ENCODE measurements at regions not wholly inside any gene's neighbourhood (a gene's known extent, or its start where the extent isn't known, plus 50 kb on each side); places are given as distances from the start of the nearest gene placed in this dataset.
"Not testable (repeated sequence)": the region's sequence is repeated elsewhere in the genome, so short reads cannot be mapped to it uniquely, and the experiment has no call there.

GRCh38 chr4:97132435-97132834 is 1010.8 kb downstream of the STPG2 start:
- Histone ChIP-seq H3K18ac (ENCODE audit: low read length) (no peak overlapping the region), H2AK5ac (ENCODE audit: low read length) (no peak overlapping the region), H3K79me2 (ENCODE audit: control insufficient read depth, insufficient read depth, low read length) (no peaks in the 10 kb centered on the region), H2BK5ac (ENCODE audit: low read length) (no peak overlapping the region), H2BK120ac (ENCODE audit: low read depth, low read length) (no peak overlapping the region), H3K36me3 (ENCODE audit: control insufficient read depth, insufficient read depth, low read length) (no peaks in the 10 kb centered on the region), H4K8ac (ENCODE audit: low read depth, low read length) (no peak overlapping the region), H3K4me1 (ENCODE audit: control insufficient read depth, low read depth, low read length) (no peaks in the 10 kb centered on the region), H3K27me3 (ENCODE audit: insufficient read depth, low read length, poor library complexity) (no peaks in the 10 kb centered on the region), H3K4me3 (ENCODE audit: low read length) (no peak overlapping the region), H4K5ac (ENCODE audit: low read length) (no peak overlapping the region), H3K4me2 (ENCODE audit: low read length) (no peak overlapping the region), H3K23ac (ENCODE audit: low read length) (no peak overlapping the region), H3K4ac (ENCODE audit: low read depth, low read length) (no peak overlapping the region), H2BK15ac (replicated peaks; ENCODE audit: low read depth) (no peak overlapping the region), H3K56ac (ENCODE audit: low read length) (no peak overlapping the region), H3K9ac (ENCODE audit: low read length) (no peak overlapping the region), H3K27ac (ENCODE audit: low read depth, low read length) (no peak overlapping the region), H3K79me1 (ENCODE audit: low read length) (no peaks in the 10 kb centered on the region)
- no CpG with 5 or more reads among the region's 3 CpGs for WGBS (ENCODE audit: extremely low coverage, insufficient coverage, low lambda C conversion rate)
- no peak for DNase-seq

GRCh38 chr4:97134456-97134855 is 1008.8 kb downstream of the STPG2 start:
- no peak overlapping the region for H4K5ac ChIP-seq (ENCODE audit: low read length)
- no peak overlapping the region for H3K18ac ChIP-seq (ENCODE audit: low read length)
- H2BK120ac ChIP-seq (ENCODE audit: low read depth, low read length) = no peak overlapping the region
- H2BK5ac ChIP-seq (ENCODE audit: low read length) = no peak overlapping the region
- H3K4me2 ChIP-seq (ENCODE audit: low read length) = no peak overlapping the region
- DNase-seq = no peak
- no peak overlapping the region for H3K4me3 ChIP-seq (ENCODE audit: low read length)
- no peak overlapping the region for H2BK15ac ChIP-seq (replicated peaks; ENCODE audit: low read depth)
- H4K8ac ChIP-seq (ENCODE audit: low read depth, low read length) = no peak overlapping the region
- H2AK5ac ChIP-seq (ENCODE audit: low read length) = no peak overlapping the region
- no peak overlapping the region for H3K4ac ChIP-seq (ENCODE audit: low read depth, low read length)
- H3K36me3 ChIP-seq (ENCODE audit: control insufficient read depth, insufficient read depth, low read length) = no peaks in the 10 kb centered on the region
- no CpG with 5 or more reads among the region's 2 CpGs for WGBS (ENCODE audit: extremely low coverage, insufficient coverage, low lambda C conversion rate)
- no peak overlapping the region for H3K56ac ChIP-seq (ENCODE audit: low read length)
- no peaks in the 10 kb centered on the region for H3K79me1 ChIP-seq (ENCODE audit: low read length)
- H3K27ac ChIP-seq (ENCODE audit: low read depth, low read length) = no peak overlapping the region
- no peaks in the 10 kb centered on the region for H3K79me2 ChIP-seq (ENCODE audit: control insufficient read depth, insufficient read depth, low read length)
- H3K4me1 ChIP-seq (ENCODE audit: control insufficient read depth, low read depth, low read length) = no peaks in the 10 kb centered on the region
- H3K27me3 ChIP-seq (ENCODE audit: insufficient read depth, low read length, poor library complexity) = no peaks in the 10 kb centered on the region
- no peak overlapping the region for H3K9ac ChIP-seq (ENCODE audit: low read length)
- no peak overlapping the region for H3K23ac ChIP-seq (ENCODE audit: low read length)

GRCh38 chr4:97139791-97140190 is 1003.5 kb downstream of the STPG2 start:
- DNase-seq = peak; percentile 84
- H3K79me1 ChIP-seq (ENCODE audit: low read length) = no peaks in the 10 kb centered on the region
- no peaks in the 10 kb centered on the region for H3K27me3 ChIP-seq (ENCODE audit: insufficient read depth, low read length, poor library complexity)
- no peak overlapping the region for H4K8ac ChIP-seq (ENCODE audit: low read depth, low read length)
- no peak overlapping the region for H2AK5ac ChIP-seq (ENCODE audit: low read length)
- no peaks in the 10 kb centered on the region for H3K4me1 ChIP-seq (ENCODE audit: control insufficient read depth, low read depth, low read length)
- H4K5ac ChIP-seq (ENCODE audit: low read length) = no peak overlapping the region
- H3K4ac ChIP-seq (ENCODE audit: low read depth, low read length) = no peak overlapping the region
- H3K4me2 ChIP-seq (ENCODE audit: low read length) = no peak overlapping the region
- no peak overlapping the region for H2BK15ac ChIP-seq (replicated peaks; ENCODE audit: low read depth)
- no peak overlapping the region for H2BK5ac ChIP-seq (ENCODE audit: low read length)
- no peak overlapping the region for H2BK120ac ChIP-seq (ENCODE audit: low read depth, low read length)
- no peak overlapping the region for H3K4me3 ChIP-seq (ENCODE audit: low read length)
- H3K27ac ChIP-seq (ENCODE audit: low read depth, low read length) = no peak overlapping the region
- no peak overlapping the region for H3K18ac ChIP-seq (ENCODE audit: low read length)
- no peak overlapping the region for H3K23ac ChIP-seq (ENCODE audit: low read length)
- H3K9ac ChIP-seq (ENCODE audit: low read length) = no peak overlapping the region
- WGBS (ENCODE audit: extremely low coverage, insufficient coverage, low lambda C conversion rate) = no CpG with 5 or more reads among the region's 4 CpGs
- no peak overlapping the region for H3K56ac ChIP-seq (ENCODE audit: low read length)
- no peaks in the 10 kb centered on the region for H3K36me3 ChIP-seq (ENCODE audit: control insufficient read depth, insufficient read depth, low read length)
- H3K79me2 ChIP-seq (ENCODE audit: control insufficient read depth, insufficient read depth, low read length) = no peaks in the 10 kb centered on the region

GRCh38 chr4:97140545-97140944 is 1002.7 kb downstream of the STPG2 start:
- Histone ChIP-seq H3K36me3 (ENCODE audit: control insufficient read depth, insufficient read depth, low read length) (no peaks in the 10 kb centered on the region), H3K4me3 (ENCODE audit: low read length) (no peak overlapping the region), H3K27ac (ENCODE audit: low read depth, low read length) (no peak overlapping the region), H3K79me2 (ENCODE audit: control insufficient read depth, insufficient read depth, low read length) (no peaks in the 10 kb centered on the region), H3K18ac (ENCODE audit: low read length) (peak overlapping the region; percentile 84), H3K4me2 (ENCODE audit: low read length) (no peak overlapping the region), H3K9ac (ENCODE audit: low read length) (no peak overlapping the region), H3K79me1 (ENCODE audit: low read length) (no peaks in the 10 kb centered on the region), H2BK15ac (replicated peaks; ENCODE audit: low read depth) (no peak overlapping the region), H3K4ac (ENCODE audit: low read depth, low read length) (no peak overlapping the region), H4K5ac (ENCODE audit: low read length) (no peak overlapping the region), H3K23ac (ENCODE audit: low read length) (no peak overlapping the region), H2BK120ac (ENCODE audit: low read depth, low read length) (peak overlapping the region; percentile 96), H3K27me3 (ENCODE audit: insufficient read depth, low read length, poor library complexity) (no peaks in the 10 kb centered on the region), H4K8ac (ENCODE audit: low read depth, low read length) (no peak overlapping the region), H2AK5ac (ENCODE audit: low read length) (no peak overlapping the region), H2BK5ac (ENCODE audit: low read length) (no peak overlapping the region), H3K56ac (ENCODE audit: low read length) (no peak overlapping the region), H3K4me1 (ENCODE audit: control insufficient read depth, low read depth, low read length) (no peaks in the 10 kb centered on the region)
- DNase-seq = no peak
- WGBS (ENCODE audit: extremely low coverage, insufficient coverage, low lambda C conversion rate) = no CpG with 5 or more reads among the region's 3 CpGs

GRCh38 chr4:97141332-97141731 is 1001.9 kb downstream of the STPG2 start:
- not testable (repeated sequence) for H4K8ac ChIP-seq (ENCODE audit: low read depth, low read length); H2BK120ac ChIP-seq (ENCODE audit: low read depth, low read length); H3K27me3 ChIP-seq (ENCODE audit: insufficient read depth, low read length, poor library complexity); H3K36me3 ChIP-seq (ENCODE audit: control insufficient read depth, insufficient read depth, low read length); H3K4me2 ChIP-seq (ENCODE audit: low read length); H3K4me3 ChIP-seq (ENCODE audit: low read length); H3K18ac ChIP-seq (ENCODE audit: low read length); H3K4me1 ChIP-seq (ENCODE audit: control insufficient read depth, low read depth, low read length); H2BK5ac ChIP-seq (ENCODE audit: low read length); H3K79me1 ChIP-seq (ENCODE audit: low read length); H2BK15ac ChIP-seq (replicated peaks; ENCODE audit: low read depth); H3K56ac ChIP-seq (ENCODE audit: low read length); H3K9ac ChIP-seq (ENCODE audit: low read length); H3K27ac ChIP-seq (ENCODE audit: low read depth, low read length); H3K23ac ChIP-seq (ENCODE audit: low read length); H3K79me2 ChIP-seq (ENCODE audit: control insufficient read depth, insufficient read depth, low read length); H2AK5ac ChIP-seq (ENCODE audit: low read length); H3K4ac ChIP-seq (ENCODE audit: low read depth, low read length); H4K5ac ChIP-seq (ENCODE audit: low read length)
- 100% methylated on average over 1 of the region's 5 CpGs for WGBS (ENCODE audit: extremely low coverage, insufficient coverage, low lambda C conversion rate)
- peak; percentile 44 for DNase-seq

GRCh38 chr4:97142410-97142809 is 1000.9 kb downstream of the STPG2 start:
- H3K36me3 ChIP-seq (ENCODE audit: control insufficient read depth, insufficient read depth, low read length) = no peaks in the 10 kb centered on the region
- no peak overlapping the region for H3K23ac ChIP-seq (ENCODE audit: low read length)
- no peak overlapping the region for H3K27ac ChIP-seq (ENCODE audit: low read depth, low read length)
- no peak overlapping the region for H2BK15ac ChIP-seq (replicated peaks; ENCODE audit: low read depth)
- no peak overlapping the region for H2AK5ac ChIP-seq (ENCODE audit: low read length)
- no peak overlapping the region for H3K4me3 ChIP-seq (ENCODE audit: low read length)
- H3K79me1 ChIP-seq (ENCODE audit: low read length) = no peaks in the 10 kb centered on the region
- H3K4ac ChIP-seq (ENCODE audit: low read depth, low read length) = no peak overlapping the region
- no peak overlapping the region for H2BK5ac ChIP-seq (ENCODE audit: low read length)
- DNase-seq = no peak
- no peak overlapping the region for H4K8ac ChIP-seq (ENCODE audit: low read depth, low read length)
- no peaks in the 10 kb centered on the region for H3K79me2 ChIP-seq (ENCODE audit: control insufficient read depth, insufficient read depth, low read length)
- no peak overlapping the region for H2BK120ac ChIP-seq (ENCODE audit: low read depth, low read length)
- H3K56ac ChIP-seq (ENCODE audit: low read length) = no peak overlapping the region
- no peaks in the 10 kb centered on the region for H3K27me3 ChIP-seq (ENCODE audit: insufficient read depth, low read length, poor library complexity)
- H3K4me1 ChIP-seq (ENCODE audit: control insufficient read depth, low read depth, low read length) = no peaks in the 10 kb centered on the region
- no peak overlapping the region for H3K9ac ChIP-seq (ENCODE audit: low read length)
- H4K5ac ChIP-seq (ENCODE audit: low read length) = no peak overlapping the region
- H3K4me2 ChIP-seq (ENCODE audit: low read length) = no peak overlapping the region
- no peak overlapping the region for H3K18ac ChIP-seq (ENCODE audit: low read length)
- no CpG with 5 or more reads among the region's 2 CpGs for WGBS (ENCODE audit: extremely low coverage, insufficient coverage, low lambda C conversion rate)
